Inflammatory macrophage (primary cell): ENCODE measurements at regions not wholly inside any gene's neighbourhood (a gene's known extent, or its start where the extent isn't known, plus 50 kb on each side); places are given as distances from the start of the nearest gene placed in this dataset.
A peak's percentile ranks its signal among the peaks of the same experiment; 100 is the strongest.

Experiments used
- DNase-seq, 2 donors: peaks; one replicate each; pipeline ENCODE4 v3.0.0-alpha.2; 2020 to 2022

GRCh38 chr3:44058022-44058867 lies 183.4 kb upstream of the TOPAZ1 start:
- peak; percentile 3 to 35 for DNase-seq

GRCh38 chr3:44058868-44059203 lies 182.8 kb upstream of the TOPAZ1 start:
- DNase-seq = no peak

- DNase-seq = no peak
These were observed 181.5 kb upstream of the TOPAZ1 start for GRCh38 chr3:44060164-44060563.

GRCh38 chr3:44061268-44061667 lies 180.4 kb upstream of the TOPAZ1 start:
- no peak for DNase-seq

GRCh38 chr3:44061961-44062360 lies 179.7 kb upstream of the TOPAZ1 start:
- DNase-seq = no peak

GRCh38 chr3:44065311-44066094 lies 176.2 kb upstream of the TOPAZ1 start:
- no peak for DNase-seq

GRCh38 chr3:44066806-44067205 lies 174.9 kb upstream of the TOPAZ1 start:
- no peak for DNase-seq

GRCh38 chr3:44067431-44067830 lies 174.3 kb upstream of the TOPAZ1 start:
- no peak for DNase-seq

GRCh38 chr3:44068753-44069152 lies 172.9 kb upstream of the TOPAZ1 start:
- DNase-seq = no peak

- no peak for DNase-seq
These were observed 172.4 kb upstream of the TOPAZ1 start for GRCh38 chr3:44069276-44069675.

GRCh38 chr3:44070841-44071546 lies 170.7 kb upstream of the TOPAZ1 start:
- no peak for DNase-seq

GRCh38 chr3:44072601-44073540 lies 168.8 kb upstream of the TOPAZ1 start:
- DNase-seq = no peak

- DNase-seq = no peak
These were observed 167.5 kb upstream of the TOPAZ1 start for GRCh38 chr3:44074181-44074580.

- DNase-seq = no peak
These were observed 165.4 kb upstream of the TOPAZ1 start for GRCh38 chr3:44076221-44076829.

GRCh38 chr3:44077267-44077666 lies 164.4 kb upstream of the TOPAZ1 start:
- DNase-seq = peak in 1 of 2 donors; percentile 19

- DNase-seq = no peak
These were observed 162.8 kb upstream of the TOPAZ1 start for GRCh38 chr3:44078863-44079262.

GRCh38 chr3:44079916-44080315 lies 161.8 kb upstream of the TOPAZ1 start:
- DNase-seq = no peak

- DNase-seq = no peak
These were observed 161.1 kb upstream of the TOPAZ1 start for GRCh38 chr3:44080474-44081072.

GRCh38 chr3:44090036-44090435 lies 151.7 kb upstream of the TOPAZ1 start:
- DNase-seq = no peak

- DNase-seq = no peak
These were observed 149.2 kb upstream of the TOPAZ1 start for GRCh38 chr3:44092497-44092896.

GRCh38 chr3:44093531-44093930 lies 148.2 kb upstream of the TOPAZ1 start:
- DNase-seq = no peak
